GM23248 (cell line): ENCODE measurements at regions not wholly inside any gene's neighbourhood (a gene's known extent, or its start where the extent isn't known, plus 50 kb on each side); places are given as distances from the start of the nearest gene placed in this dataset.

Source experiments
- EZH2 ChIP-seq: fragments of 200-600 bp; sonication (generic); IDR thresholded peaks from 2 replicates; pipeline ENCODE4 v1.6.1; 2018; ENCODE audit warnings: antibody characterized with exemption, mild to moderate bottlenecking; ENCODE audit not compliant: insufficient read depth, poor library complexity, severe bottlenecking
- EZH2phosphoT487 ChIP-seq: fragments of 200-600 bp; sonication (generic); IDR thresholded peaks from 2 replicates; pipeline ENCODE4 v1.6.1; 2018; ENCODE audit warnings: antibody characterized with exemption, moderate library complexity, mild to moderate bottlenecking, low read depth; ENCODE audit not compliant: insufficient read depth

DNA sequence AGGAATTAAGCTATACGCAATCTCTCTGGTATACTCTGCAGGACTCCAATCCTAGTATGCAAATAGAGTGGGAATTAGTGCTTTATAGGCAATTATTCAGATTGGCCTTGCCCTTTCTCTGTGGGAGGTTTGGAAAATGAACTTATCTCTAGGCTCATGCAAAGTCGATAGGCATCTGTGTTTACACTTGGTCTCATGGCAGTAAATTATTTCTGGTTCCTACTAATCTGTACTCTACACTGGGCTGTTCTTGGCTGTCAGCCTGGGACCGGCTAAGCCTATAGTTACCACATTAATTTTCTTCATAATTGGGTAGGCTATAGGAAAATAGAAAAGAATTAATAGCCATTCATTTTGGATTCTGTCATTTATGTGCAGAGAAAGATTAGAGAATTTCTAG lies 544.6 kb downstream of the AMY1C start:
- no peak for TF ChIP-seq EZH2
- no peak for TF ChIP-seq EZH2phosphoT487
